Skeletal muscle satellite cell (primary cell): ENCODE measurements at regions not wholly inside any gene's neighbourhood (a gene's known extent, or its start where the extent isn't known, plus 50 kb on each side); places are given as distances from the start of the nearest gene placed in this dataset.

Experiments used
- H3K27me3 ChIP-seq: 2 replicates; pipeline ENCODE4 v1.7.0; 2013; ENCODE audit warnings: low read length; ENCODE audit not compliant: control insufficient read depth, insufficient read depth
- H3K36me3 ChIP-seq: 2 replicates; pipeline ENCODE4 v1.7.0; 2013; ENCODE audit warnings: mild to moderate bottlenecking, control low read depth, low read length; ENCODE audit not compliant: insufficient read depth
- H3K4me1 ChIP-seq: 2 replicates; pipeline ENCODE4 v1.7.0; 2013; ENCODE audit warnings: low read length; ENCODE audit not compliant: control insufficient read depth, insufficient read depth
- H3K4me2 ChIP-seq: 2 replicates; pipeline ENCODE4 v1.7.0; 2013; ENCODE audit warnings: mild to moderate bottlenecking, low read length
- H3K4me3 ChIP-seq: 2 replicates; pipeline ENCODE4 v1.7.0; 2013; ENCODE audit warnings: low read length
- H3K9ac ChIP-seq: 2 replicates; pipeline ENCODE4 v1.7.0; 2013; ENCODE audit warnings: mild to moderate bottlenecking, low read depth, low read length, moderate library complexity
- H3K9me3 ChIP-seq: replicated peaks from 2 replicates; pipeline ENCODE4 v1.7.0; 2013; ENCODE audit warnings: mild to moderate bottlenecking, control low read depth, low read length

DNA sequence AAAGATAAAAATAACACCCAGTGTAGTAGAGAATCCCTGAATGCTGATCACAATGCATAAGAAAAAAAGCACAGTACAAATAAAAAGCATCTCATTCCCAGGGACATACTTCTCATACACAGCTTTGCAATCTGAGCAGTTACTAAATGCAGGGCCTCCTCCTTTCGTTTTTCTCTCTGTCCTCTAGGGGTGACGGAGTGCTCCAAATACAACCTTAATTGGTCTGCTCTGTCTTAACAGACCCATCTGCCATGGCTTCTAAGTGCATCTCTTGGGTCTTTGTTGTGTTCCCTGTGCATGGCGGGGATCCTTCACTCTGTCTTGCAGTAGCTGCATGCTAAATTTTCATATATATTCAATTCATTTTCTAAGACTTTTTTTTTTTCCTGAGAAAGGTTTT lies 1114.2 kb upstream of the RAG2 start:
- Histone ChIP-seq H3K4me1 (no peaks in the 10 kb centered on the region), H3K9me3 (no peaks in the 10 kb centered on the region), H3K36me3 (no peaks in the 10 kb centered on the region), H3K4me3 (no peak overlapping the region), H3K9ac (no peak overlapping the region), H3K4me2 (no peak overlapping the region), H3K27me3 (no peaks in the 10 kb centered on the region)

DNA sequence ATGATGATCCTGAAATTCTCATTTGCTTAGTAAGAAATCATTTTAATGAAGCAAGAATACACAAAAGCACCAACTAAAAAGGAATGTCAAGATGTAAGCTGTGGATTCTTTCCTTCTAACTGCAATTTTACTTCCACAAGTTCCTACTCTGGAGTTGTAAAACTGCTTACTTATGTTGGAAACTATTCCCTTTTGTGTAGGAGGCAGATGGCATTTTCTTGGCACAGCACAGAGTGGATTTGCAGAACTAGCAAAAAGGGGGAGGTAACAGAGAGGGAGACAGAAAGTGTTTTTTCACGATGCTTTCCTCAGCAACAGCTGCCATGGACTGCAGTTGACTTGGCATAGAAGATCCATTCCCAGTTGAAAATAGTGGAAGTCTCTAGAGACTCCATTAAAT lies 1112.0 kb upstream of the RAG2 start:
- Histone ChIP-seq H3K27me3 (no peaks in the 10 kb centered on the region), H3K9ac (no peak overlapping the region), H3K4me3 (no peak overlapping the region), H3K4me2 (no peak overlapping the region), H3K9me3 (no peaks in the 10 kb centered on the region), H3K4me1 (no peaks in the 10 kb centered on the region), H3K36me3 (no peaks in the 10 kb centered on the region)

DNA sequence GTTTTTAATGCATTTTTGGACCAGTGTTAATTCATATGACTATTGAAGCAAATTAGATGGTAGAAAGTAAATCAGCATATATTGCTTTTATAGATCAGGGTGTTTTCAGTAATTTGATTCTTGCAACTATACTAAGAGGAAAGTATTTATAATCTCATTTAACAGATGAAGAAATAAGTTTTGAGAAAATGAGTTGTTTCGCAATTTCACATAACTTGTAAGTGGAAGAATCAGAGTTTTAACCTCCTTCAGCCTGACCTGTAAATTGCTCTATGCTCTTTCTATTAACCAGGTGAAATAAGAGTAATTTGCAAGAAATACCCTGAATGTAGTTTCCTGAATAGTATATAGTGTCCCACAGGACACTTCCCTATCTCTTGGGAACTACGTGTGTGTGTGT lies 1106.8 kb upstream of the RAG2 start:
- no peak overlapping the region for H3K9ac ChIP-seq

DNA sequence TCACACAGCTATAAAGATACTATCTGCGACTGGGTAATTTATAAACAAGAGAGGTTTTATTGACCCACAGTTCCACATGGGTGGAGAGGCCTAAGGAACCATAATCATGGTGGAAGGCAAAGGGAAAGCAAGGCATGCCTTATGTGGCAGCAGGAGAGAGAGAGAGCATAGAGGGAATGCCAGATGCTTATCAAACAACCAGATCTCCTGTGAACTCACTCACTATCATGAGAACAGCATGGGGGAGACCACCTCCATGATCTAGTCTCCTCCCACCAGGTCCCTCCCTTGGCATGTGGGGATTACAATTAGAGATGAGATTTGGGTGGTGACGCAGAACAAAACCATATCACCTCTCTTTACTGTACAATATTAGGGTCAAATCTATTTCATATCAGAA lies 1101.6 kb upstream of the RAG2 start:
- H3K36me3 ChIP-seq = no peaks in the 10 kb centered on the region
- H3K9me3 ChIP-seq = peaks cover 4% of the 10 kb centered on the region
- H3K9ac ChIP-seq = no peak overlapping the region
- H3K4me1 ChIP-seq = no peaks in the 10 kb centered on the region
- no peak overlapping the region for H3K4me2 ChIP-seq
- peaks cover 2% of the 10 kb centered on the region for H3K27me3 ChIP-seq
- H3K4me3 ChIP-seq = no peak overlapping the region

More for the DNA sequence above, 1106.8 kb upstream of the RAG2 start:
- Histone ChIP-seq H3K4me2 (no peak overlapping the region), H3K36me3 (no peaks in the 10 kb centered on the region), H3K27me3 (no peaks in the 10 kb centered on the region), H3K4me1 (no peaks in the 10 kb centered on the region), H3K9me3 (no peaks in the 10 kb centered on the region), H3K4me3 (no peak overlapping the region)

DNA sequence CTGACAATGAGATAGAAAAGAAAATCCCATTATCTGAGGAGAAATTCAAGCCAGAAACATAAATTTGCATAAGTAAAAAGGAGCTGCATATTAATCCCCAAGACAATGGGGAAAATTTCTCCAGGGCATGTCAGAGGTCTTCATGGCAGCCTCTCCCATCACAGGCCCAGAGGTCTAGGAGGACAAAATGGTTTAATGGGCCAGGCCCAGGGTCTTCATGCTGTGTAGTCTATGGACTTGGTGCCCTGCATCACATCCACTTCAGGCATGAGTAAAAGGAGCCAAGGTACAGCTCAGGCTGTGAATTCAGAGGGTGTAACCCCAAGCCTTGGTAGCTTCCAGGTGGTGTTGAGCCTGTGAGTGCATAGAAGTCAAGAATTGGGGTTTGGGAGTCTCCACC lies 1097.2 kb upstream of the RAG2 start:
- peaks cover 4% of the 10 kb centered on the region for H3K9me3 ChIP-seq
- H3K9ac ChIP-seq = no peak overlapping the region
- H3K4me2 ChIP-seq = no peak overlapping the region
- H3K4me3 ChIP-seq = no peak overlapping the region
- no peaks in the 10 kb centered on the region for H3K36me3 ChIP-seq
- H3K4me1 ChIP-seq = peaks cover under 1% of the 10 kb centered on the region
- peaks cover 2% of the 10 kb centered on the region for H3K27me3 ChIP-seq

DNA sequence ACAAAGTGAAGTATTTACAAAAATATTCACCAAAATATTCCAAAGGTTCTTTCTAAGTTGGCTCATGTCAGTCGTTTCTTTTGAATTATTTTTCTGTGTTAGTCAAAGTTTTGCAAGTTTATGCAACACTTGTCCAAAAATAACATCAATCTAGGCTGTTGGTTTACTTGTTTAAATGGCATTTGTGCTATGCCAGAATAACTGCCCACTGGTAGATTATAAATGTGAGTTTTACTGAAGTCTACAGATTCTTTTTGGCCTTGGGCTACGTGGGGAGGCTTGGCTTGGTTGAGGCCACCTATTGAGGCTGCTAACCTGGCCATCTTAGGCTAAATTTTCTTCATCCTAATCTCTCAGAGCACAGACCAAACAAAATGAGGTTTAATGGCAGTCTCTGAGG lies 1091.9 kb upstream of the RAG2 start:
- Histone ChIP-seq H3K4me1 (peaks cover 4% of the 10 kb centered on the region), H3K4me3 (no peak overlapping the region), H3K27me3 (no peaks in the 10 kb centered on the region), H3K36me3 (no peaks in the 10 kb centered on the region), H3K4me2 (no peak overlapping the region), H3K9me3 (no peaks in the 10 kb centered on the region), H3K9ac (no peak overlapping the region)

DNA sequence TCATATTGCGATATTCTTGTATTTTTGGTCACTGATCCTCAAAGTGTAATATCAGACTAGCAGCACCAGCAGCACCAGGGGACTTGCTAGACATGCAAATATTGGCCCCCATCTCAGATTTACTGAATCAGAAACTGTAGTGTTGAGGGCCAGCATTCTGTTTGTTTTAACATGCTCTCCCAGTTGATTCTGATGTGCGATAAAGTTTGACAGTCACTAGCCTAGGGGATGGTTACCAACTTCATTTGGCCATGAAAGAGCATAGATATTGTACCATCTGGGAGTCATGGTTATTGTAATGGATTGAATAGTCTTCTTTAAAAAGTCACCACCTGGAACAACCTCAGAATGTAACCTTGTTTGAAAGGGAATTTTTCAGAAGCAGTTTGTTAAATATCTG lies 1090.4 kb upstream of the RAG2 start:
- Histone ChIP-seq H3K9me3 (no peaks in the 10 kb centered on the region), H3K4me1 (peaks cover 4% of the 10 kb centered on the region), H3K36me3 (no peaks in the 10 kb centered on the region), H3K4me2 (no peak overlapping the region), H3K4me3 (no peak overlapping the region), H3K9ac (no peak overlapping the region), H3K27me3 (no peaks in the 10 kb centered on the region)

DNA sequence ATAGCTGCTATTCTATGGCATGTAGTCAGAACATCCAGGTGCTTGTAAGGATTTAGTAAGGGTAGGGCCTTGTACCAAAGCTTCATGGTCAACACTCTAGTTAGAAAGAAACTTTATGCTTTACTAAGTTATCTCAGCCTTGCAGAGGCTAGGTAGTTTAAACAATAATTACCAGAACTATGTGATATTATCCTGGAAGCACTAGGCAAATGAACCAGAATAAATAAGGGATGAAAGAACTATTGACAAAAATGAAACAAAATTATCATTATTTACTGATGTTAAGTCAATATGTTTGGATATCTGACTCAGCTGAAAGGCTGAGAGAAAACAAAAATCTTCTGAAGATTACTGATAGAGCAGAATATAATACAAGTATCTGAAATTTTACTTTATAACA lies 1089.1 kb upstream of the RAG2 start:
- H3K4me1 ChIP-seq = peaks cover 4% of the 10 kb centered on the region
- H3K27me3 ChIP-seq = no peaks in the 10 kb centered on the region
- H3K4me3 ChIP-seq = no peak overlapping the region
- H3K36me3 ChIP-seq = no peaks in the 10 kb centered on the region
- H3K9ac ChIP-seq = no peak overlapping the region
- H3K4me2 ChIP-seq = no peak overlapping the region
- H3K9me3 ChIP-seq = no peaks in the 10 kb centered on the region

DNA sequence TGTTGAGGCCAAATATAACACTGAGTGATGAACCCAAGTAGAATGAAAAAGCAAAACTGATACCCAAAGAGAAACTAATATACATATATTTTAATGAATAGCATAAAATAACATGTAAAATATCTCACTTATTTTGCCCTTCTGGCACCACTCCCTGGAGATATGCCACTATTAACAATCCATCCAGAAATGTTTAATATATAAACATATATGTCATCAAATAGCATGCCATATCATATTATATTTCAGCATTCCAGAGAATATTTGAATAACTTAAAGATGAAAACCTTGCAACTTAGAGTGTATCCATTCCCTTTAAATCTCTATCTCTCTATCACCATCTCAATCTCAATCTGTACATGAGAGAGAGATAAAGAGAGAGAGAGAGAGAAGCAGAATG lies 1073.3 kb upstream of the RAG2 start:
- no peak overlapping the region for H3K9ac ChIP-seq
- no peaks in the 10 kb centered on the region for H3K27me3 ChIP-seq
- no peaks in the 10 kb centered on the region for H3K4me1 ChIP-seq
- no peaks in the 10 kb centered on the region for H3K9me3 ChIP-seq
- no peak overlapping the region for H3K4me2 ChIP-seq
- H3K36me3 ChIP-seq = no peaks in the 10 kb centered on the region
- no peak overlapping the region for H3K4me3 ChIP-seq

DNA sequence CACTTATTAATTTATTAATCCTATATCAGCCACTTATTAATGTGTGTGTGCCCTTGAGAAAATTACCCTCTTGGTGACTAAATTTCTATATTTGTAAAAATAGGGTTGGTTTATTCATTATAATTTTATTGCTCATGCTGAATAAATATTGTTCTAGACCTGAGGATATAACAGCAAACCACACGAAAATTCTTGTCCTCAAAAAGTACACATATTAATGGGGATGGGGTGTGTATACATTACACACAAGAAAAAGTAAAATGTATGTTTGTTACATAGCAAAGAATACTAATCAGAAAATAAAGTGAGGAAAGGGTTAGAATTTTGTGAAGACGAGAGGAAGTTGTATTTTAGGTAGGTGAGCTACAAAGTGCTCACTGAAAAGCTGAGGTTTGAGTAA lies 1068.9 kb upstream of the RAG2 start:
- Histone ChIP-seq H3K36me3 (no peaks in the 10 kb centered on the region), H3K27me3 (no peaks in the 10 kb centered on the region), H3K4me2 (no peak overlapping the region), H3K9me3 (no peaks in the 10 kb centered on the region), H3K4me1 (no peaks in the 10 kb centered on the region), H3K4me3 (no peak overlapping the region), H3K9ac (no peak overlapping the region)

DNA sequence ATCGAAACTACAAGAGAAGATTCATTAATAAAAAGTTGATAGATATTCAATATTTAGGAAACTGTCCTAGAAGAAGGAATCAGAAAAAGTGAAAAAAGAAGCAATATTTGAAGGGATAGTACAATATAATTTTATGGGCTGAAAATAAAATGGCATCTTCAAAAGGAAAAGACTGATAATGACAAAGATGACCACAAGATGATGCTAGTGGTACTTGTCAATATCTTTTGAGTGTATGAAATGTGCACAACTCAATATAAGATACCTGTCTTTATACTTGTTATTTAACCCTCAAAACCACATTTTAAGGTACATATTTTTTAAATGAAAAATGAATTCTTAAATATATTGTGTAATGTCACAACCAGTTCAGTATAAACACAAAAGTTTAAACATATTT lies 1059.6 kb upstream of the RAG2 start:
- H3K27me3 ChIP-seq = no peaks in the 10 kb centered on the region
- no peaks in the 10 kb centered on the region for H3K9me3 ChIP-seq
- H3K9ac ChIP-seq = no peak overlapping the region
- H3K36me3 ChIP-seq = no peaks in the 10 kb centered on the region
- H3K4me2 ChIP-seq = no peak overlapping the region
- H3K4me1 ChIP-seq = no peaks in the 10 kb centered on the region
- no peak overlapping the region for H3K4me3 ChIP-seq

DNA sequence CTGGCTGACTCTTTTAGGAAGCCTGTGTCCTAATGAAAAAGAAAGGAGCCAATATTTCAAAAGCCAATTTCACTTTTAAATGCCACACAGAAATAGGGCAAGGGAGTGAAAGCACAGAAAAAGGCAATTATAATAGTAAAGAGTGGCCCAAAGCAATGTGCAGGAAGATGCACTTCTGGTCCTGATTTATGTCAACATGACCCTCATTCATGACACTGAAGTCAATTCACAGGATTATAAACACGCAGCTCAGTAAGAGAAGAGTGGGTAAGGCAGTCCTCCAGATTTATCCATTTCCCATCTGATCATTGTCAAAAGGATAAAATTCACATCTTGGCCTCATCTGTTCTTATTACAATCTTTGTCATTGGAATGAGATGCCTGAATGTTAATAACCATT lies 1049.7 kb upstream of the RAG2 start:
- Histone ChIP-seq H3K9me3 (no peaks in the 10 kb centered on the region), H3K4me3 (no peak overlapping the region), H3K4me1 (no peaks in the 10 kb centered on the region), H3K9ac (no peak overlapping the region), H3K27me3 (no peaks in the 10 kb centered on the region), H3K4me2 (no peak overlapping the region), H3K36me3 (no peaks in the 10 kb centered on the region)

DNA sequence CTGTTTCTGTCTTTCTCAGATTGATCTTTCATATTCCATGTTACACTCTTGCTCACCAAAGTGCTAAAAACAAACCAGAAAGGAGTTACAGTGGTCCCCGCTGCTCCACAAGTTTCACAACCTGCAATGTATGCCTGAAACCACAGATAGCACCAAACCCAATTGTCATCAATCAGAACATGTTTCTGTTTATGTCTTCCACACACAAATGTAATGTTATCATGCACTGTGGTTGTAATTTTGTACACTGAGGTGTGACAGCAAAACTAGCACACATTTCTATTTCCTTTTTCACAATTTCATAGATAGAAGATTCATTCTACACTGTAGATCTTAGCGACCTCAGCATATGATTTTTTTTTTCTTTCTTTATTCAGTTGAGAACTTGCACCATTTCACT lies 1045.9 kb upstream of the RAG2 start:
- Histone ChIP-seq H3K36me3 (no peaks in the 10 kb centered on the region), H3K27me3 (no peaks in the 10 kb centered on the region), H3K4me3 (no peak overlapping the region), H3K4me2 (no peak overlapping the region), H3K4me1 (no peaks in the 10 kb centered on the region), H3K9ac (no peak overlapping the region), H3K9me3 (no peaks in the 10 kb centered on the region)
